Non-pigmented ciliary epithelial cell (primary cell): ENCODE measurements at regions not wholly inside any gene's neighbourhood (a gene's known extent, or its start where the extent isn't known, plus 50 kb on each side); places are given as distances from the start of the nearest gene placed in this dataset.

Experiments
- DNase-seq: peaks from one replicate; pipeline ENCODE4 v3.0.0-alpha.2; 2010; ENCODE audit warnings: low read depth

- no peak for DNase-seq
Measured at GRCh38 chr13:44022196-44022595, 142.5 kb downstream of the LACC1 start.

GRCh38 chr13:44024167-44024845 lies 144.6 kb downstream of the LACC1 start:
- no peak for DNase-seq

- no peak for DNase-seq
Measured at GRCh38 chr13:44024846-44025195, 145.1 kb downstream of the LACC1 start.

- DNase-seq: no peak
Measured at GRCh38 chr13:44026194-44026593, 146.5 kb downstream of the LACC1 start.

- no peak for DNase-seq
Measured at GRCh38 chr13:44028734-44029133, 149.0 kb downstream of the LACC1 start.

- DNase-seq: no peak
Measured at GRCh38 chr13:44030615-44031014, 150.9 kb downstream of the LACC1 start.

- no peak for DNase-seq
Measured at GRCh38 chr13:44031555-44031954, 151.9 kb downstream of the LACC1 start.

- DNase-seq: no peak
Measured at GRCh38 chr13:44032802-44033201, 153.1 kb downstream of the LACC1 start.

GRCh38 chr13:44035400-44035799 lies 155.7 kb downstream of the LACC1 start:
- DNase-seq: no peak

- DNase-seq: no peak
Measured at GRCh38 chr13:44040070-44040817, 160.5 kb downstream of the LACC1 start.

- DNase-seq: no peak
Measured at GRCh38 chr13:44040818-44041100, 161.1 kb downstream of the LACC1 start.

- no peak for DNase-seq
Measured at GRCh38 chr13:44044547-44045179, 165.0 kb downstream of the LACC1 start.

- DNase-seq: no peak
Measured at GRCh38 chr13:44045180-44045562, 165.5 kb downstream of the LACC1 start.

- DNase-seq: no peak
Measured at GRCh38 chr13:44046428-44046827, 166.7 kb downstream of the LACC1 start.

- DNase-seq: no peak
Measured at GRCh38 chr13:44048326-44048725, 168.6 kb downstream of the LACC1 start.

GRCh38 chr13:44049081-44049945 lies 169.6 kb downstream of the LACC1 start:
- no peak for DNase-seq

- DNase-seq: no peak
Measured at GRCh38 chr13:44050450-44051063, 170.9 kb downstream of the LACC1 start.

- DNase-seq: no peak
Measured at GRCh38 chr13:44051405-44051804, 171.7 kb downstream of the LACC1 start.

- no peak for DNase-seq
Measured at GRCh38 chr13:44051918-44052675, 172.4 kb downstream of the LACC1 start.

GRCh38 chr13:44052780-44053184 lies 173.1 kb downstream of the LACC1 start:
- DNase-seq: peak; percentile 68

- DNase-seq: no peak
Measured at GRCh38 chr13:44053208-44053607, 173.5 kb downstream of the LACC1 start.
